ENCODE measurements at regions not wholly inside any gene's neighbourhood (a gene's known extent, or its start where the extent isn't known, plus 50 kb on each side); places are given as distances from the start of the nearest gene placed in this dataset.
"Not testable (repeated sequence)": the region's sequence is repeated elsewhere in the genome, so short reads cannot be mapped to it uniquely, and the experiment has no call there.

DNA sequence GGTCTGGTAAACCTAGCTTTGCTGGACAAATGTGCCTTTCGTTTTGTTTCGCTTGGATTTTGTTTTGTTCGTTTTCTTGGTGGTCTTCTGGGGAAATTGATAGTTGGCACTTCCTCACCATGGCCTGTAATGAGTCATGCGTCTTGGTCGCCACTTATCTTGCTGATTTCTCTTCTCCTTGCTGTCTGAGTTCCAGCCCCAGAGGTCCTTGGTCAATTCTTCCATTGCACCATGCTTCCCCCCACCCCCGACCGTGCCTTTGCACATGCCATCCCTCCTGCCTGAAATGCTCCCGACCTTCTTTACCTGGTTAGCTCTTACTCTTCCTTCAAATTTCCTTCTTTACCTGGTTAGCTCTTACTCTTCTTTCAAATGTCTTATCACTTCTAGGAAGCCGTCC lies 168.7 kb upstream of the MSX2 start:
- peaks cover 4% of the 10 kb centered on the region for H3K9me3 Mint-ChIP-seq (ENCODE audit: low read depth)
- no peak overlapping the region for H3K27ac Mint-ChIP-seq
- no peaks in the 10 kb centered on the region for H3K4me1 Mint-ChIP-seq (ENCODE audit: low read depth)
- H3K4me3 Mint-ChIP-seq = no peak overlapping the region
- H3K27me3 Mint-ChIP-seq = peaks cover 8% of the 10 kb centered on the region
- no peaks in the 10 kb centered on the region for H3K36me3 Mint-ChIP-seq

DNA sequence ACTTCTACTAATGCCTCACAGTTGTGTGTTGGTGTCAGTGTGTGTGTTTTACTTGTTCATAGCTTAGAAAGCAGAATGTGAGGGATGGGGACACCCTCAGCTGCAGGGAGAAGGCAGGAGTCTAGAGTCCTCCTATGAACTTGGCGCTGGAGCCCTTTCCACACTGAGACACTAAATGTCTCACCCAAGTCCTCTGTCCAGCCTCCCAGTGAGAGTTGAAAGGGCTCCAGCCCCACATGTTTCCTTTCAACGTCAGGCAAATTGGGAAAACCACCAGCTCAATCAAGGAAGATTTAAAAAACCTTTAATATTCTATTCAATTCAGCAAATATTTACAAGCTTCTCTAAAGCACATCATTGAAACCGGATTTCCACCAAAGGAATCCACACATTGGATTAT lies 167.6 kb upstream of the MSX2 start:
- H3K4me1 Mint-ChIP-seq (ENCODE audit: low read depth) = no peaks in the 10 kb centered on the region
- no peak overlapping the region for H3K27ac Mint-ChIP-seq
- H3K27me3 Mint-ChIP-seq = peaks cover 9% of the 10 kb centered on the region
- no peak overlapping the region for H3K4me3 Mint-ChIP-seq
- H3K36me3 Mint-ChIP-seq = no peaks in the 10 kb centered on the region
- H3K9me3 Mint-ChIP-seq (ENCODE audit: low read depth) = peaks cover 4% of the 10 kb centered on the region

DNA sequence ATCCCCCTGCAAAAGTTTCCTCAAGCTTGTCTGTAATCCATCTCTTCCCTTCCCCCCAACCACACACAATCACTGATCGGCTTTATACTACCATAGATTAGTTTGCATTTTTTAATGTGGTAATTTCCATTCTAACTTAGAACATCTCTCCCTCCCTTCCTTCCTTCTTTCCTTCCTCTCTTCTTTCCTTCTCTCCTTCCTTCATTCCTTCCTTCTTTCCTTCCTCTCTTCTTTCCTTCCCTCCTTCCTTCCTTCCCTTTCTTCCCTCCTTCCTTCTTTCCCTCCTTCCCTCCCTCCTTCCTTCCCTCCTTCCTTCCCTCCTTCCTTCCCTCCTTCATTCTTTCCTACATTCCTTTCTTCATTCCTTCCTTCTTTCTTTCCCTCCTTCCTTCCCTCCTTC lies 166.2 kb upstream of the MSX2 start:
- H3K4me1 Mint-ChIP-seq (ENCODE audit: low read depth) = no peaks in the 10 kb centered on the region
- peaks cover 10% of the 10 kb centered on the region for H3K27me3 Mint-ChIP-seq
- H3K36me3 Mint-ChIP-seq = no peaks in the 10 kb centered on the region
- H3K9me3 Mint-ChIP-seq (ENCODE audit: low read depth) = peaks cover 4% of the 10 kb centered on the region
- no peak overlapping the region for H3K4me3 Mint-ChIP-seq
- H3K27ac Mint-ChIP-seq = no peak overlapping the region

DNA sequence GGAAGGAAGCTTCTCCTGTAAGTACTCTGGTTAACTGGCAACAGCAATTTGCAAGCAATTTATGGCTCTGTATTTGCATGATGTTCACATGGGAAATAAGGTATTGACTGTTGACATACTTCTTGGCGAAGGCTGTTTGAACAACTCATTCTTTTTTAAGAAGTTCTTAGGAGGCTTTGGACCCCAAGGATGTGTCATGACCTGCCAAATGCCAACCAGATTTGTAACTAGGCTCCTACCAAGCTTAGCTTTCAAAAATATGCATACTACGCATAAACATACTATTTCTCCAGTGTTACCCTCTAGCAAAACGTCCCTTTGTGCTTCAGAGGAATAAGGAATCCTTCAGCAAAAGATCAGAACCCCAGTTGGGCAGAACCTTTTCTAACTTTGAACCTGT lies 165.2 kb upstream of the MSX2 start:
- H3K4me3 Mint-ChIP-seq = no peak overlapping the region
- no peak overlapping the region for H3K27ac Mint-ChIP-seq

GRCh38 chr5:174559566-174560090 lies 164.8 kb upstream of the MSX2 start:
- Mint-ChIP-seq H3K27ac (no peak overlapping the region), H3K27me3 (peaks cover 13% of the 10 kb centered on the region), H3K4me1 (ENCODE audit: low read depth) (no peaks in the 10 kb centered on the region), H3K36me3 (no peaks in the 10 kb centered on the region), H3K4me3 (no peak overlapping the region), H3K9me3 (ENCODE audit: low read depth) (peaks cover 4% of the 10 kb centered on the region)

More for the DNA sequence above, 165.2 kb upstream of the MSX2 start:
- H3K36me3 Mint-ChIP-seq = no peaks in the 10 kb centered on the region
- peaks cover 13% of the 10 kb centered on the region for H3K27me3 Mint-ChIP-seq
- H3K9me3 Mint-ChIP-seq (ENCODE audit: low read depth) = peaks cover 4% of the 10 kb centered on the region
- no peaks in the 10 kb centered on the region for H3K4me1 Mint-ChIP-seq (ENCODE audit: low read depth)

DNA sequence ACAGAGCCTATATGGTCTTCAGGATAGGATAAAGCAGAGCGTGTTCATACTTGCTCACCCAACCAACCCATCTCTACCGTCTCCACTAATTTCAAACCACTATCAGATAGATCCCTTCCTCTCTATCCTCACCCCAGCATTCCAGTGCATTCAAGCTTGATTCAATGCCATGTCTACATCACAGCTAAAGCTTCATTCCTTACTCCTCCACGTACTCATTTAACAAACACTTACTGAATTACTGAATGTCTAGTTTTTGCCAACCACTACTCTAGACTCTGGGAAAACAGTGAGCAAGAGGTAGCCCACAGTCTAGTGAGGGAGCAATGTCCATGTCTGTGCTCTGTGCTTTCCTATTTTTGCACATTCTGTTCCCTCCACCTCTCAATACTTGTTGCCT lies 163.5 kb upstream of the MSX2 start:
- Mint-ChIP-seq H3K4me1 (ENCODE audit: low read depth) (no peaks in the 10 kb centered on the region), H3K4me3 (no peak overlapping the region), H3K9me3 (ENCODE audit: low read depth) (peaks cover 4% of the 10 kb centered on the region), H3K36me3 (no peaks in the 10 kb centered on the region), H3K27me3 (peaks cover 11% of the 10 kb centered on the region), H3K27ac (no peak overlapping the region)

- H3K27me3 Mint-ChIP-seq = peaks cover 11% of the 10 kb centered on the region
- H3K36me3 Mint-ChIP-seq; H3K4me3 Mint-ChIP-seq; H3K4me1 Mint-ChIP-seq (ENCODE audit: low read depth); H3K27ac Mint-ChIP-seq; H3K9me3 Mint-ChIP-seq (ENCODE audit: low read depth): not testable (repeated sequence)
These were observed 161.3 kb upstream of the MSX2 start for GRCh38 chr5:174563040-174563439.

DNA sequence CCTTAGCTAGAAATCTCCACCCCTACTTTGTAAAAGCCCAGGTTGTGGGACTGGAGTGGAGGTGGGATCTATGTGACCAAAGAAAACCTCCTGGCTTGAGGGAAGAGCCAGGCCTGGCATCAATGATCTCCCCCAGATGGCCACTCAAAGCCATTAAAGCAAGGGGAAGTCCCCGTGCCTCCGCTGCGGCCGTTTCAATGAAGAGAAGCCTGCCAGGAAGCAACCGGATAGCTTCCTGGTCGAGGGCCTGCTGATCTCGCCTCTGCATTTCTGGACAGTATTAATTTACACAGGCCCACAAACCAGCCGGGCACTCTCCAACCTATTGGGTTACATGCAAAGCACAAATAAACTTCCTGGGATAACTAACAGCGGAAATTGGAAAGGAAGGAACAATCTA lies 160.5 kb upstream of the MSX2 start:
- H3K27ac Mint-ChIP-seq = no peak overlapping the region
- no peak overlapping the region for H3K4me3 Mint-ChIP-seq
- no peaks in the 10 kb centered on the region for H3K9me3 Mint-ChIP-seq (ENCODE audit: low read depth)
- peaks cover 11% of the 10 kb centered on the region for H3K27me3 Mint-ChIP-seq
- no peaks in the 10 kb centered on the region for H3K36me3 Mint-ChIP-seq
- H3K4me1 Mint-ChIP-seq (ENCODE audit: low read depth) = no peaks in the 10 kb centered on the region

DNA sequence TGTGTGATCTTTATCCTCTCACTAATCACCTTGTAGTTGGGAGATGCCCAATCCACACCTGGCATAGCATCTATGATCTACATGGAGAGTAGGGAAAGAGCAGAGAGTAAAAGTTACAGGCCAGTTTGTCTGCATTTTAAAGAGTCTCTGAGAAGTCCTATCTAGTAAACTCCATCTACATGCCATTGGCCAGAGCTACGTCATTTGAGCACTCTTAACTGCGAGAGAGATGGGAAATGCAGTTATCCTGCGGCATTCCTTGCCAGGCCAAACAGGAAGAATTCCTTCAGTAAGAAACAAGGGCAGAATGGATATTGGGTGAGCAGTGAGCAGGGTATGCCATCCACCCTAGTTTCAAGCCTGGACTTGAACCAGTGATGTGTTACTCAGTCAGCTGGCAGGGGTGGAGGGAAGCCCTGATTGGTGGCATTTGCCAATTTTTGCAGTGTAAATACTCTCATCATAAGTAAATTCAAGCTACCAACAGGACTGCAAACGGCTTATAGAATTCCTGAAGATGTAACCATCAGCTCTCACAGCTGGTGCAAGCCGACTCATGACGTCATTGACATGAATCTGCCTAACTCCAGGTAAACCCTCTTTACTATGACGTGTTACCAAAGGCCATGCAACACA lies 156.8 kb upstream of the MSX2 start:
- peaks cover 3% of the 10 kb centered on the region for H3K27me3 Mint-ChIP-seq
- H3K36me3 Mint-ChIP-seq = no peaks in the 10 kb centered on the region
- H3K4me3 Mint-ChIP-seq = no peak overlapping the region
- H3K9me3 Mint-ChIP-seq (ENCODE audit: low read depth) = no peaks in the 10 kb centered on the region
- H3K27ac Mint-ChIP-seq = no peak overlapping the region
- H3K4me1 Mint-ChIP-seq (ENCODE audit: low read depth) = no peaks in the 10 kb centered on the region

DNA sequence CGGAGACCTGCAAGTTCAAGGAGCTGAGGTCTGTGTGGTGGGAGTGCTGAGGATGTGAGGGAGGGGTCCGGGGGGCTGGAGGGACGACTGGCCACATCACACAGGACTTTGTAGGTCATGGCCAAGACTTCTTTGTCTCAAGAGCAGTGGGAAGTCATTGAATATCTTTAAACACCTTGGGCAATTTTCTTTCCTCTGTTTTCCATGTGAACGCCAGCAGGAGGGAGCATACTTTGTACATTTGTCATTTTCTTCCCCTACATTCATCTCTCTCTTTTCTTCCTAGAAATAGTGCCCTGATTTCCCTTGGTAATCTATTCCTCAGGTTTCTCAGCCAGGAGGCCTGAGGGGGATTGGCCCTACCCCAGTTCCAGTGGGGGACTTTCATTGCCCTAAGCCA lies 153.7 kb upstream of the MSX2 start:
- peaks cover 2% of the 10 kb centered on the region for H3K27me3 Mint-ChIP-seq
- H3K4me1 Mint-ChIP-seq (ENCODE audit: low read depth) = no peaks in the 10 kb centered on the region

DNA sequence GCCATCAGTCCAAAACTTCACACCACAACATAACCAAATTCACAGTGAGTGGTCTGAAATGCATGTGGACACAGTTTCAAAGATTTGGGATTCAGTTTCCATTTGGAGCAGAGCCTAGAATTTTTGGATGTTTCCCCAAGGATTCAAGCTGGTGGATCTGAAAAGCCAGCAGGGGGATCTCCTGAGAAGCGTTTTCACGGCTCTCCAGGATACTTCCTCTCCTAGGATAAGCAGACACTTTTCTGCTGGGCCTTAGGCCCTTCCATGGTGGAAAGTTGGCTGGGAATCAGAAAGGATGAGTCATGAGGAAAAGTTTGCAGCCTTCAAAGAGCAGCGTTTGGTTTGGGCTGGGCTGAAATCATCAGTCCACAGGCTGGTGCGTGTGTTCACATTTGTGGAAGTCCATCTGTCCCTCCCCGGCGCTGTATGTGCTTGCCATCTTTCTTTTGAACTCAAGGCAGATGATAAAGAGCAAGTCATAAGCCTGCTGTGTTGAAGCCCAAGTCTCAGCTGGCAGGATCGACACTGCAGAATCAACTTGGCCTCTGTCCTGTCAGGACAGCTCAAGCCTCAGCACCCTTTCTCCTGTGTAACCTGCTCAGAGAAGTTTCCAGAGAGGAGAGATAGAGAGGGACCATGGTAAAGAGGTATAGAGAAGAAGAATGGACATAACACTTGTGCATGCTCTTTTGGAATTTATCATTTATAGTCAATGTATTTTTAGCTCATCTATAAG lies 152.6 kb upstream of the MSX2 start:
- Mint-ChIP-seq H3K4me1 (ENCODE audit: low read depth) (no peaks in the 10 kb centered on the region), H3K36me3 (no peaks in the 10 kb centered on the region), H3K4me3 (no peak overlapping the region), H3K27ac (no peak overlapping the region), H3K9me3 (ENCODE audit: low read depth) (no peaks in the 10 kb centered on the region), H3K27me3 (peaks cover 2% of the 10 kb centered on the region)

More for the DNA sequence above, 153.7 kb upstream of the MSX2 start:
- Mint-ChIP-seq H3K27ac (no peak overlapping the region), H3K4me3 (no peak overlapping the region), H3K36me3 (no peaks in the 10 kb centered on the region), H3K9me3 (ENCODE audit: low read depth) (no peaks in the 10 kb centered on the region)

GRCh38 chr5:174572591-174572990 lies 151.8 kb upstream of the MSX2 start:
- no peaks in the 10 kb centered on the region for H3K36me3 Mint-ChIP-seq
- H3K27ac Mint-ChIP-seq = no peak overlapping the region
- peaks cover 2% of the 10 kb centered on the region for H3K27me3 Mint-ChIP-seq
- no peaks in the 10 kb centered on the region for H3K4me1 Mint-ChIP-seq (ENCODE audit: low read depth)
- no peak overlapping the region for H3K4me3 Mint-ChIP-seq
- H3K9me3 Mint-ChIP-seq (ENCODE audit: low read depth) = no peaks in the 10 kb centered on the region

GRCh38 chr5:174573221-174573994 lies 151.0 kb upstream of the MSX2 start:
- H3K27me3 Mint-ChIP-seq = peaks cover 2% of the 10 kb centered on the region
- no peak overlapping the region for H3K27ac Mint-ChIP-seq
- no peak overlapping the region for H3K4me3 Mint-ChIP-seq
- no peaks in the 10 kb centered on the region for H3K36me3 Mint-ChIP-seq
- H3K9me3 Mint-ChIP-seq (ENCODE audit: low read depth) = no peaks in the 10 kb centered on the region
- H3K4me1 Mint-ChIP-seq (ENCODE audit: low read depth) = no peaks in the 10 kb centered on the region

- no peaks in the 10 kb centered on the region for H3K9me3 Mint-ChIP-seq (ENCODE audit: low read depth)
- no peaks in the 10 kb centered on the region for H3K4me1 Mint-ChIP-seq (ENCODE audit: low read depth)
- no peak overlapping the region for H3K4me3 Mint-ChIP-seq
These were observed 149.3 kb upstream of the MSX2 start for GRCh38 chr5:174575043-174575442.

GRCh38 chr5:174576042-174576441 lies 148.3 kb upstream of the MSX2 start:
- Mint-ChIP-seq H3K4me1 (ENCODE audit: low read depth) (no peaks in the 10 kb centered on the region), H3K36me3 (no peaks in the 10 kb centered on the region), H3K9me3 (ENCODE audit: low read depth) (no peaks in the 10 kb centered on the region), H3K4me3 (no peak overlapping the region), H3K27me3 (peaks cover 5% of the 10 kb centered on the region), H3K27ac (no peak overlapping the region)

More at GRCh38 chr5:174575043-174575442, 149.3 kb upstream of the MSX2 start:
- H3K36me3 Mint-ChIP-seq = no peaks in the 10 kb centered on the region
- H3K27ac Mint-ChIP-seq = no peak overlapping the region
- peaks cover 2% of the 10 kb centered on the region for H3K27me3 Mint-ChIP-seq

Measured in activated naive CD8-positive, alpha-beta T cell (primary cell).